GM18907 (cell line): ENCODE measurements at regions not wholly inside any gene's neighbourhood (a gene's known extent, or its start where the extent isn't known, plus 50 kb on each side); places are given as distances from the start of the nearest gene placed in this dataset.

Source experiments
- ATAC-seq: cut with Tn5 transposase; IDR thresholded peaks from one replicate; pipeline ENCODE4 v1.9.1; 2021; ENCODE audit warnings: mild to moderate bottlenecking, moderate library complexity; ENCODE audit not compliant: unreplicated experiment

DNA sequence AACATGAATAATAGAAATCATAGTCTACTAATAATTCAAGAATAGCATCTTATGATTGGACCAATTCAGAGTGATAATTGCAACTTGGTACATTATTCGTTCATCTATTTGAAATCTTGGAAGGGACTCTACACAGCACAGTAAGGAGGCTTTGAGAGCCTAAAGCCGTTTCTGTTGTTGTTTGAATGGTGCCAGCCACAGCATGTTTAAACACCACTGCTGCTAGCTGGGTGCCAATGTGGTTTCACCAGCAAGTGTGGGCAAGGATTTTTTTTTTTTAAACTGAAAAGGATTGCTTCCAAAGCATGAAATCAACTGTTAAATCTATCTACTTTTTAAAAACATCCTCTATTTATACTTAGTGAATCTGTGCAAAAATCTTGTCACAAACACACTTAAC is 253.9 kb upstream of the MAP3K1 start:
- ATAC-seq = no peak

DNA sequence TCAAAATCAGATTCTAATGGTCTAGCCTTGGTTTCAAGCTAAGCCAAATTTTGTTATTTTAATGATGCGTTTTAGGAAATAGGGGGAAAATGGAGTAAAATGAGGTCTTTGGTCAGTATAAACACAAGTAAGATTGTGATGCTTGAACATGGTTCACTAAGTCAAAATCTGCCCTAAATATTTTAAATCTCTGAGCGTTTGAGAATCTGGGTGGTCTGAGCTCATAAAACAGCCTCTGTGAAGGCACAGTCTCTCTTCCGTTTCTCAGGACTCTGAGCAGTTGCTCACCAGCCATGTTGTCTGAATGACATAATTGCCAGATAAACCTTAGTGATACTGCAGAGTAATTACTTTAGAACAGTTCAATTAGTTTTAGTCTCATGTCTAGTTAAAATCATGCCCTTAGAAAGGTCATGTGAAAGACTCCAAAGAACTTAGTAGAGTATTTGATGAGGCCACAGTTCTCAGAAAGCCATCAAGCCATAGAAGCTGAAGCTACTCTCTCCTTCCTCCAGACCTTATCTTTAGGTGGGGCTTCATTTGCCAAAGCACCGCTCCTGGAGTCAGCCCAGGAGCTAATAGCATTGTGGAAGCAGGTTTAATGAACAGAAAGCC is 257.1 kb upstream of the MAP3K1 start:
- ATAC-seq = no peak

DNA sequence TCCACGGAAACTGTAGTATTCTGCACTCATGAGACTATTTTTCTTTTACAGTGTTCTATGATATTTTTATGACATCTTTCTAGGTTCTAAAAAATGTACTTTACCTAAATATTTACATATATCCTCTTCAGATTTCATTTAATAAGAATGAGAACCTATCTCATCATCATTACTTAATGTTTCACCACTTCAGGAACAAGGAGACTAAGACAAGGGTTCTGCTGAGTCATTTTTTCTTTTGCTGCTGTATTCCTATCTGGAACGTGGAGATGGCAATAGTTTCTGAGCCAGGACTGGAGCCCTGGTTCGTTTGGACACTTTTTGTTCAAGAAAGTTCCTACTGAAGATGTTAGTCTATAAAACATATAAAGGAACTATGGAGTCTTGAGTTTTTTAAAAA is 258.2 kb upstream of the MAP3K1 start:
- no peak for ATAC-seq

DNA sequence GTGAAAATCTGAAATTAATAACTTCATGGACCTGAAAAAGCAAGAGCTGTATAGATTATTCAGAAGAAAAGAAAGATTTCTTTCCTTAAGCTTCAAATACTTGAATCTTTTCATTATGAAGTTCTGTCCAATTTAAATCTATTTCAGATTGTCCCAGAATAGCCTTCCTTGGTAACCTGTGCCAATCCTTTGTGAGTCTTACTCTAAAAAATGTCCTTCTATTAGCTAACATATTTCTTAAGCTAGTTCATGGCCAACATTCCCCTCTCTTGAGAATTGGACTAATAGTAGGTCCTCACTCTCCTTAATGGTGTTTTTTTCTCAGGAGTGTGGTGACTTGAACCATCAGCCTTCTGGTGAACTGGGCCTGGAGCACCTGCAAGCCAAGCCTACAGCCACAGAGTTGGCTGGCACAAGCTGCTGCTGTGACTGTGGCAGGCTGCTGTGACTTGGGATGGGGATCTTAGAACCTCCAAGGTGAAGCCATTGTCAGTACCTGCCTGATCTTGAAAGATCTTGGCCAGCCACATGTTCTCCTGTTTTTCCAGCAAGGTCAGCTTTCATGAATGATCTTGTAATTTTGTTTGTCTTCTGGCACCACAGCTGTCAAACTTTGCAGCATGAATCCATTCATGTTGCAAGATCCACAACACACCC is 262.6 kb upstream of the MAP3K1 start:
- ATAC-seq = no peak

DNA sequence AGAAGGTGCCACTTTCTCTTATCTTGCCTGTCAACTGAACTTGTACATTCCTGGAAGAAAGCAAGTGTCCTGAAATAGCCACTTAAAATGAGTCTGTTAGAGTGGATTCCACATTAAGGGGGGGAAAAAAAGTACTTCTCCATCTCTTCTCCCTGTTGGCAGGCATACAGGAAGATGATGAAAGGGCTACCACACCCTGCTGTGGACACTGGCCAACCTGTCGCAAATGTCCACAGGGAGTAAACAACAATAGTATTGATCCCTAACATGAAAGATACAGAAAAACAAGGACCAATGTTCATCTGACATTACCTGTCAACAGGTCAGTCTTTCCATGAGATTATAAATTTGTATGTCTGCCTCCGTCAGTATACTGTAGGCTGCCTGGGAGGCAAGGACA is 265.1 kb upstream of the MAP3K1 start:
- no peak for ATAC-seq

DNA sequence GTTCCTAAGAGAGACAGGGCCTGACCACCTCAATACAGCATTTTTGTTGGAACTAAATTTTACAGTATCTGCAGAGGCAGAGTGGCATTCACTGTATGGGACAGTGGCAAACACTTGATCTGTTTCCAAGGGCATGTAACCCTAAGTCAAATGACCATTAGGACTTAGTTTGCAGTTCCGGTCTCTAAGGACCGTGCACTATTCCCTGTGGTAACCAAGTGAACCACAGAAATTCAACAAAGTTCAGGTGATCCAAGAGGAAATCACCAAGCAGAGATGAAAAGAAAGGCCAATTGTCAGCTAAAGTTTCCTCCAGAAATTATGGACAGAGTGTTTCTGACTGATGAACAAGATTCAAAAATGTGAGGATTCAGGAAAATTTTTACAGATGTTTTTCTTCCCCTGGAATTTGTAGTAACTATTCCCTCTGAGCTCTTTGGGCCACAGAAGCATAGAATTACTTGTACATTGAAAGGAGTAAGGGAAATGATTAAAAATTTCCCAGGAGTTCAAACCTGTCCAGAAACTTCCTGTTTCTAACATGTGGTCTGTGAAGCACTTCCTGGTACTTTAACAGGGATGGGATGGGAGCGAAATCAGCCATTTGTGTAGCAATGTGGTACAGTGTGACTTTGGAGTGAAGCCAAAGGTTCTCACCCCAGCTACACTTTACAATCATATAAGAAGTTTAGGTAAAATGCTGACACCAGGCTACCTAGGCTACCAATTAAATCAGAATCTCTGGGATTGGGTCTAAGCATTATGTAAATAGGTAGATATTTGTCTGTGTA is 266.1 kb upstream of the MAP3K1 start:
- no peak for ATAC-seq

DNA sequence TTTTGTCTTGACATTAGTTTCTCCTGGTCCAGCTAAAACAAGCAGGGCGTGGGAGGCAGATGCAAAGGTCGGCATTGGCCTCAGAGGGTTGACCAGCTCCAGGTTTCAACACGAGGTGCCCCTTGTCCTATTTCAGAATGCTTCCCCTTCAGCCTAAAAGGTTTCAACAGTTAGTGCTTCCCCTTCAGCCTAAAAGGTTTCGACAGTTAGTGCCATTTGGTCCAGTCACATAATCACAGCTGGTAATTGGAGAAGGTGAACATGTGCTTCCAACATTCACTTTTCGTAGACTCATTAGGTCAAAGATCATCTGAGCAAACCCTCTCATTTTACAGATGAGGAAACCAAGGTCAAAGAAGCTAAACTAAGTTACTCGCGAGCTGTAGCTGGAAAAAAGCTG is 270.3 kb upstream of the MAP3K1 start:
- ATAC-seq = no peak

DNA sequence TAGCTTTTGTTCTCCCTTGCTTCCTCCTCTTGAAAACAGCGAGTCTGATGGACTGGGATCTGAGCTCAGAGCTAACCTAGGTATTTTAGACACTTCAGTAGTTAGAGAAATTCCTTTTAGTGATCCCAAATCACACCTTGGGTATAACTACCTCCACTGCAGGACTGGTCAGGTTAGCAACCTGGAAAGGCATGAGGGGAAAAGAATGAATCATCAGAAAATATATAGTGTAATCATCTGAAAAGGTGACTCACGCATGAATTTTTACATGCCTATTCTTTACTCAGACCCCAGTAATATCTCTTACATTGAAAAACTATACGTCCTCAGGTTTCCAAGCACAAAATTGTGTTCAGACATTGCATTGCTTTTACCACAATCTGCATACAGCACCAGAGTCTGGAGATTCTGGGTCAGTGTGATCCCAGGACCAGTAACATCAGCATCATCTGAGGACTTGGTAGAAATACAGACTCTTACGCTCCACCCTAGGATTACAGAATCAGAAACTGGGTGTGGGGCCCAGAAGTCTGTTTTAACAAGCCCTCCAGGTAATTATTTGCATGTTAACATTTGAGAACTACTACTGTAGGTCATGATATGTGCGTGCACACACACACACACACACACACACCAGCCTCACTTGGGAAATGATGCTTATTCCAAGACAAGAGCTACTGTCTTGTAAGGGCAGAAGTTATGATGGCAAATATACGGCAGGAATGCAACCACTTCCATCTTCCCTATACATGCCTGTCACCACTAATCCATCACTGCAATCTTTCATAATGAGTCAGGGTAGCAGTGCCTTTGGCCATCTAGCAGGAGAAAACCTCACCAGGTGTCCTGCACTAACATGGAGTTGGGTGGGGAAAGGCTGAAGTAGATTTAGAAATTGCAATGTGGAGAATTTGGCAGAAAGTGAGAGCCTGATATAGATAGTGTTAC is 271.6 kb upstream of the MAP3K1 start:
- no peak for ATAC-seq

DNA sequence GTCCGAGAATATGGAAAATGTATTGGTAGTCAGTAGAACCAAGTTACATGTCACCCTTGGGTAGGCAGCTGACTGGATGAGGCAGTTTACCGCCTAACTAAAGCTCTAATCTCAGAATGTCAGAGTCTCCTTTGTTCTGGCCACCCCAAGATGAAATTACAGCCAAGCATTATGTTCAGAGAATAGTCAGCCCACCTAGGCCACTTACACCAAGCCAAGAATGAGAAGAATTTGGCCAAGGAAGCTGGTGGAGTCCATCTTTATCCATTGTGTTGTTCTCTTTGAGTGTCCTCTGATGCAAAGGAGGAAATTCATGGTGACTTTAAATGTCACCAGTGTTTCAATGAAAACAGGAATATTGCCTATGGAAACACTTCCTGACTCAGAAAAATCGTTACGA is 275.1 kb upstream of the MAP3K1 start:
- no peak for ATAC-seq

DNA sequence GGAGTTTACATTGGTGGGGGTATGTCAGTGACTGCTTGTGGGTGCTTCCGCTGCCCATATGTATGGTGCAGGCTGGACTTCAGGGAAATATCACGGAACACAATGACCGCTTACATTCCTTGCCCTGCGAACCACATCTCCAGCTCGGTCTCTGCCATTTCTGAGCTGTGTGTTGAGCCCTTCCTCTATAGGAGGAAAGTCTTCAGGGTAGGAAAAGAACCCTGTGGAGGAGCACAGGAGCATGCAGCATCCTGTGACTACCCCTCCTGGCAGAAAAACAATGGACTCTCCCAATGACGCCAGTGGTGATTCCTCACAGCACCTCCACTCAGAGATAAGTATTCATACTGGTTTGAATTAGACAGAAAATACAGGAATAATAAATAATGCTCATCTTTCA is 276.8 kb upstream of the MAP3K1 start:
- no peak for ATAC-seq

DNA sequence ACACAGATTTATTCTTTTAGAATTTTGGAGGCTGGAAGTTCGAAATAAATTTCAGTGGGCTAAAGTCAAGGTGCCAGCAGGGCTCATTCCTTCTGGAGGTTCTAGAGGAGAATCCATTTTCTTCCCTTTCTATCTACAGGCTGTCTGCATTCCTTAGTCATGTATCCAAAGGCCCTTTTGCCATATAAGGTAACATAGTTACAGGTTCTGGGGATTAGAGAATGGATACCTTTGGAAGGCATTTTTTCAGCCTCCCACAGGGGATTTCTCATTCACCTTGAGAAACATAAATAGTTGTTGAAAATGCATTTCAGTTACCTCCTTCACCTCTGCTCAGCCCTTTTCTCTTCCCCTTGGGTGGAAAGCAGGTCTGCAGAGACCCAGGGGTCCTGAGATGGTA is 280.0 kb upstream of the MAP3K1 start:
- no peak for ATAC-seq

DNA sequence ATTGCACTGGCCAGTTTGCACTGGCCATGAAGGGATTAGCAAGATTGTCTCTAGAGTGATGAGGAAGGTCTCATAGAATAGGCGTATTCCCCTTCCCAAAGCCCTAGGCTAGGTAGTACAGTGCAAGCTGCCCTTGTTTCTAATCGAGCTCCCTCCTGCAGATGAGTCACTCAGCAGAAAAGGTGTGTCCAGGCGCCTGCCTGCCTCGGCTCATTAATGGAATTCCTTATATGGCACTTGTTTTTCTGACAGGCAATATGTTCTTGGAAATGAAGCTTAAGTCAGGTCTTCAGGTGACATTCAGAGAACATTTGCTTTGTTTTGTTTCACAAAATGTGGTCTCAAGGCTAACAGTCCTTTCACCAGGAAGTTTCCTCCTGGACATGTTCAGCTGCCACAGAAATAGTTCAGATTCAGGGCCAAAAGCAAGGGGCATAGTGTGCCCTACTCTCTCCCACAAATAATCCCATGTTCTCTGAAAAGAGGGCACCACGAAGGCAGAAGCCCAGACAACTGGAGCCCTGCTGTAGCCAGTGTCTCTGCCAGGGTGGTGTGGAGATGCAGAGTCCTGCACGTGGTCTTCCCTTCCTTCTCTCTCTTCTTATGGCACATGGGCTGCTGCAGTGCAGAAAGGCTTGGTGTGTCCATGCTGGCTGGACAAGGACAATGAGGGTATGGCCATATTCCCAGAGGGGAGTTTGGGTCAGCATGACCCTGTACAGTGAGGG is 281.1 kb upstream of the MAP3K1 start:
- no peak for ATAC-seq

DNA sequence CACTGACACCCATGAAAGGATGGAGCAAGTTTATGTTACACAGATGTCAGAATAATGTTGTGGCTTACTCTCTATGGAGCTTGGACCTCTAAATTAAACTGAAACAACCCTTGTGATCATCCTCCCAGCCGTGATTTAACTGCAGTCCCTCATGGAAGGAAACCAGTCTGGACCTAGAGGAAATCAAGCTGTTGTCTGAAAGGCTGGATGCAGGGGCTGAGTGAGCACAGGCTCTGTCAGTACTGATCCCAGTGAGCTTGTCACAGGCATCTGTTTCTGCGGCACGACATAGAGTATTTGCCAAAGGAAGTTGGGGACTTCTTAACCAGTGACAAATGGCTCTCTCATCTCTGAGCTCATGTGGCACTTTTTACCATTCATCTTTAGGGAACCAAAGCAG is 282.9 kb upstream of the MAP3K1 start:
- no peak for ATAC-seq

DNA sequence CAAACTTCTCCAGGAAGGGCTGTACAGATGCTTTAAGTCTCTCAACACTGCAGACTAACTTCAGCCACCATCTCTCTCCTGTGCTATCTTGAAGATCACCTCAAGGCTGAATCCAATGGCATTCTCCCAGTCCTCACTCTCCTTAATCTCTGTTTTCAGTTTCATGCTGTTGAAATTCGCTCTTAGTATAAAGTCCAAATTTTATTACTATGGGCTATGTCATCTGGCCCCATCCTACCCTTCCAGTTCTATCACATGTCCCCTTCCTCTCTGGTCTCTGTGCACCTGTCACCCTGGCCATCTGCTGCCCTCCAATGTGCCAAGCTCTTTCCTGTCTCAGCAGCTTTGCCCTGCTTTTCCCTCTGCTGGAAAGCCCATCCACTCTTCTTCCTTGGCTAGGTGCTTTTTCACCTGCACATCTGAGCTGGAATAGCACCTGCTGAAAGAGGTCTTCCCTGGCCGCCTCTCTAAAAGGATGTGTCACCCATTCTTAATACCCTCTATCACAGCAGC is 284.7 kb upstream of the MAP3K1 start:
- no peak for ATAC-seq

DNA sequence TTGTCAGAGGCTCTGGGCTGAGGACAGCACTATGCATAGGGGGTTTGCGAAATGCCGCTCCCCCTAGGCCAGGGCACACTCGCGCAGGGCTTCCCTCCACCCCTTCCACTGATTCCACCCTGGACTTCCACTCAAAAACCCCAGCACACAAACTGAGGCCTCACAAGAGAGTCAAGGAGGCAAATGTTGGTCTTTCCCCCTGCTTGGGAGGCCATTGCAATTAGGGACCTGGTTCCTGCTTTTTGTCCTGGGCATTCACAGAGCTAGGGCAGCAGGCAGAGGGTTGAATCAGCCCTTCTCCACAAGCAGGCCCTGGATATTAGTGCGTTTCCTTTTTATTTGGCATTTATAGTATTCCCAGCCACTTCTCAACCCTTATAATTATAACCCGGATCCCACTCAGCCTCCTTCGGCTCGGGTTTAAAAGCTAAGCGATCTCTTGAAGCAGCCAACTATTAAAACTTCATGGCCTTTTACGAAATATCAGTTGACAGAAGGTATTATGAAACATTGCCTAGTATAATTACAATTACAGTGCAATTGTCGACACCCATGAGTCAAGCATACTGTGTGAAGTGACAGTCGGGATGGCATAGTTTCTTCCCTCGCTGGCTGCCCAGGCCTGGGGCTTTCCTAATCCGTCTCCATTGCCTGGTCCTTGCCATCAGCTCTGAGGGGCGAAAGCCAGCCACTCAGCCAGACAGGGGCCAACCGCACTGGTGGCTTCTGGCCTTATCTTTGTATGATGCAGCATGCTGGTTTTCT is 285.5 kb upstream of the MAP3K1 start:
- no peak for ATAC-seq

DNA sequence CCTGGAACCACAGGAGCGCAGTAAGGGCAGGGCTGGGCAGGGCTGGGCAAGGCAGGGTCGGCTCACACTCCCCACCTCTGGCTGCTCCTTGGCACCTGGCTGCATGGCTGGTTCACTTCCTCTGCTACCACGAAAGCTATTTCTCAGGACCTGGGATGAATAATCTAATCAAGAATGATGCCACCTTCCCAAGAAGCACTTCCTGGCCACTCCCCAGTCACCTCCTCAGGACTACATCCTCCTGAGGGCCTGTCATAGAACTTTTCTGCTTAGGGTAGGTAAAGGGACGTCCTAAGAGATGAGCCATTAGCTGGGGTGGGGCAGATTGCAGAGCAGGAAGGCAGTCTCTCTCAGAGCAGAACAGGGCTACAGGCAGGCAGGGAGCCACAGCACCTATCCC is 288.2 kb upstream of the MAP3K1 start:
- ATAC-seq = no peak

DNA sequence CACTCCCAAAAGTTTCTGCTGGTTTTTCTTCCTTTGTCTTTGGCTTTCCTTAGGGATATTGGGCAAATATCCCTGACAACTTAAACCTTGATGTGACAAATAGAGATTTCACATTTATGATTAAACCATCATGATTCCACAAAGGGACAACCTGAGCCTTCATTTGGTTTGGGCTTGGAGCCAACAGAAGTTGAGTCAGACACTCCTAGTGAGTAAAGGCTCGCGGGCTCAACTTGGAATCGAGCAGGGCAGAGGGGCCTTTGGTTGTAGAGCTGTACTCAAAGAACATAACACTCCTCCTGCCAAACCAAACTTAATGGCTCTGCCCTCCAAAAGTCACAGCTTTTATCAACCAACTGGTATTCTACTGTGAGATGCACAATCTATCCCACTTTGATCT is 290.2 kb upstream of the MAP3K1 start:
- no peak for ATAC-seq

DNA sequence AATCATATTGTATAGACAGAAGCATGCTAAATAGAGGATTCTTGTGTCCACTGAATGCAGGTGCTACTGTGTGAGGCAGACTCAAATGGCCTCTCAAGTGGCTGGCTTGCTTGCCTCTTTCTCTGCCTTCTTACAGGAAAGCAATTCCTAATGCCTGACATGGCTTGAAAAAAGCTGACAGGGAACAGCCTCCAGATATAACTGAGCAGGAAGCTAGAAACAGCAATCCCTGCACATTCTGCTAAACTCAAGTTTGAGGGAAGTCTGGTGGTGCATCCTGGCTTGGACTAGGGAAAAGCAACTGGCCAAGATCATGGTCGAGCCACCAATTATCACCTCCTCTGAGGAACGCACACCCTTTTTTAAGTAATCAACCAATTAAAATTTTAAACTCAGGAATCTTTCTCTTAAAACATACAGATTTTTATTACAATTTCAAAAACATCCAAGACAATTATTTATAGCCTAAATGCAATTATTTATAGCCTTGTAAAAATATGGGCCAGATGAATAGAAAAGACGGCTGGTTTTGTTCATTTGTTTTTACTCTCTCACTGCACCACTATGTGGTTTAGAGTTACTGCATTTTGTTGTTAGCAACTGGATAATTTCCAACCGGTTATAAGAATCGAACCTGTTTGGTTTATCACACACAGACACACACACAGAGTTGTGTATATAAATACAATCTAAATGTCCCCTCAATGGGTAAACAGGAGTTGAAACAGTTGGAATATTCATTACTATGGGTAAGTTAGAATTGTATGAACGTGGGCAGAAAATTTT is 290.9 kb upstream of the ANKRD55 start:
- ATAC-seq = no peak

DNA sequence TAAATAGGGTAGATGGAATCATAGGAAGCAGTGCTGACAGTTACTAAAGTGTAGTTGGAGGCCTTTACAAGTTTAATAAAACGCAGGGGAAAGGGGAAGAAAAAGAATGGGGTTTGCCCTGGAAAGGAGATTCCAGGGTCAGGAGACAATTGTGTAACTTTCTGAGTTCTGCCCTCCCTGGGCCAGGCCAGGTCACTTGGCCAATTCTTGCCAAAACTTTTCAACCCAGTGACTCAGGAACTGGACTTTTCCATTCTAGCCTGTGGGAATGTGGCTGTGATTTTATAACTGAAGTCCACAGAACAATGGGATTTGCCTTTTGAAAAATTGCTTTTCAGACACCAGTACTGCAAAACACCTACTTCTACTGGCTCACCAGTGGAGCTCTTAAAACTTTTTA is 289.8 kb upstream of the ANKRD55 start:
- ATAC-seq = no peak
